ENCODE measurements at regions not wholly inside any gene's neighbourhood (a gene's known extent, or its start where the extent isn't known, plus 50 kb on each side); places are given as distances from the start of the nearest gene placed in this dataset.
"Not testable (repeated sequence)": the region's sequence is repeated elsewhere in the genome, so short reads cannot be mapped to it uniquely, and the experiment has no call there.

DNA sequence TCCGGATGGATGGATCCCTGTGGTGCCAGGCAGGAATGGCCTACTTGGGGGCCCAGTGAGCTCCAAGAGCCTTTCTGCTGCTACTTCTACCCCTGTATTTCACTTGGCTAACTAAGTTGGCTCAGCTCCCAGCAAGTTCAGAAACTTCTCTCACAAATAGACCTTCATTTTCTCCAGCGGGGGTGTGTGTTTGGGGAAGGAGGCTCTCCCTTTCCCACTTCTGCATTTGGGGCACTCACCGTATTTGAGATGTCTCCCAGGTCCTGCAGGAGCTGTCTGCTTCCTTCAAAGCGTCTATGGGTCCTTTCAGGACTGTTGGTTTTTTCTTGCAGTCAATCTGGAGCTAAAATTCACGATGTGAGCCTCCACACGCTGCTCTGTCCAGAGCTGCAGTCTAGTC is 197.7 kb downstream of the SPANXN3 start:
- WGBS, 3 donors = 57 to 63% (median 60%) methylated on average over 5 to 6 of the region's 6 CpGs
- H3K36me3 ChIP-seq (ENCODE audit: insufficient read depth in 1 of 2, low read depth in 1 of 2) = no peaks in the 10 kb centered on the region
- no peak for ATAC-seq
- no peaks in the 10 kb centered on the region for H3K4me1 ChIP-seq
- H3K4me3 ChIP-seq = no peak overlapping the region
- no peak overlapping the region for H3K27ac ChIP-seq
- DNase-seq = no peak
- H3K9me3 ChIP-seq = no peaks in the 10 kb centered on the region
- no peaks in the 10 kb centered on the region for H3K27me3 ChIP-seq (ENCODE audit: insufficient read depth in 3 of 3, low read length in 2 of 3)
- intact Hi-C loops (cut with DNase I) = no loop called here
- TF ChIP-seq, protein P1, sequence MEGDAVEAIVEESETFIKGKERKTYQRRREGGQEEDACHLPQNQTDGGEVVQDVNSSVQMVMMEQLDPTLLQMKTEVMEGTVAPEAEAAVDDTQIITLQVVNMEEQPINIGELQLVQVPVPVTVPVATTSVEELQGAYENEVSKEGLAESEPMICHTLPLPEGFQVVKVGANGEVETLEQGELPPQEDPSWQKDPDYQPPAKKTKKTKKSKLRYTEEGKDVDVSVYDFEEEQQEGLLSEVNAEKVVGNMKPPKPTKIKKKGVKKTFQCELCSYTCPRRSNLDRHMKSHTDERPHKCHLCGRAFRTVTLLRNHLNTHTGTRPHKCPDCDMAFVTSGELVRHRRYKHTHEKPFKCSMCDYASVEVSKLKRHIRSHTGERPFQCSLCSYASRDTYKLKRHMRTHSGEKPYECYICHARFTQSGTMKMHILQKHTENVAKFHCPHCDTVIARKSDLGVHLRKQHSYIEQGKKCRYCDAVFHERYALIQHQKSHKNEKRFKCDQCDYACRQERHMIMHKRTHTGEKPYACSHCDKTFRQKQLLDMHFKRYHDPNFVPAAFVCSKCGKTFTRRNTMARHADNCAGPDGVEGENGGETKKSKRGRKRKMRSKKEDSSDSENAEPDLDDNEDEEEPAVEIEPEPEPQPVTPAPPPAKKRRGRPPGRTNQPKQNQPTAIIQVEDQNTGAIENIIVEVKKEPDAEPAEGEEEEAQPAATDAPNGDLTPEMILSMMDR (IDR thresholded peaks at IDR 0.05) = no peak

DNA sequence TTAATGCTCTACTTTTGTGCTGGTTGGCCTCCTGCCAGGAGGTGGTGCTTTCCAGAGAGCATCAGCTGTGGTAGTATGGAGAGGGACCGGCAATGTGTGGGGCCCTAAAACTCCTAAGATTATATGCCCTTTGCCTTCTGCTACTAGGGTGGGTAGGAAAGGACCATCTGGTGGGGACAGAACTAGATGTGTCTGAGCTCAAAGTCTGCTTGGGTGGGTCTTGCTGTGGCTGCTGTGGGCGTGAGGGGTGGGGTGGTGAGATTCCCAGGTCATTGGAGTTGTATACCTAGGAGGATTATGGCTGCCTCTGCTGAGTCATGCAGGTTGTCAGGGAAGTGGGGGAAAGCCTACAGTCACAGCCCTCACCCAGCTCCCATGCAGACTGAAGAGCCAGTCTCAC is 198.4 kb downstream of the SPANXN3 start:
- H3K27ac ChIP-seq; intact Hi-C loops (cut with DNase I); ATAC-seq; DNase-seq; H3K4me3 ChIP-seq; H3K36me3 ChIP-seq (ENCODE audit: insufficient read depth in 1 of 2, low read depth in 1 of 2); H3K9me3 ChIP-seq; H3K4me1 ChIP-seq; H3K27me3 ChIP-seq (ENCODE audit: insufficient read depth in 3 of 3, low read length in 2 of 3): not testable (repeated sequence)
- WGBS, 3 donors = 46 to 65% (median 65%) methylated on average over 2 of the region's 2 CpGs

DNA sequence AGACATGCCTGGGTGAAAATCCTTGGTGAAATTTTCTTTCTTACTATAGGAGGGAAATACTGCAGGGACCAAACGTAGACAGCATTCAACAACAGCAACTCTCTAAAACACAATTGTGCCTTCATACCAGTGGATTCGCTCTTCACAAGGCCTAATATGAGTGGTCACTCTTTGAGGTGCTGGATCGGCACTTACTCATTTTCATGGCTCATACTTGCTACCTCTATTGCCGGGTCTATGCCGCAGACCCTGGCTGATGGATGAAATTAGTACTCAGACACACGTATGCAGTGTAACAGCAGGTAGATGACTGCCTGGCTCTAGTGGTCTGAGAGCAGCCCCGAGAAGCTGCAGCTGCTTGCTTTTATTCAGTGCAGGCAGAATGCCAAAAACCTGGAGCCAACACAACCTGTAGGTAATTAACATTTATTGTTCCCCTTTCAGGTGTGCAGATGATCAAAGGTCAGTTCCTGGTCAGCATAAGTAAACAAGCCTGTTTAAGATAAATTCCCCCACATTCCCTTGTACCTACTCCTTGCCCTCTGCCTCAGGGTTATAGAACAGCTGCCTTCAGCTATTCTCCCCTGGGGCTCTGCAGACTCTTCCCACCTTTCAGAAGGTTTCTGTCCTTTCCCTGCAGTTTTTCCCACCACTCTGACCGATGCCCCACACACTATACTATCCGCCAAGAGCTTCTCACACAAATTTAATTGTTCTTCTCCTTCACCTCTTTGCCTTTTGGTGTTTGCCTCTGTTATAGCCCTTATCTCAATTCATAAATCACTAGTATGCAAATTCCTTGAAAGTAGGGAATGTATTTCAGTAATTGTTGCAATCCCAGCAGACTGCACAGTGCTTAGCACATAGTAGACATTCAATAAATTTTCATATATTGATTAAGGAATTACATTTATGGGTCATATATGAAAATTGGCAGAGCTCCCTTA is 210.0 kb downstream of the SPANXN3 start:
- 68 to 72% (median 69%) methylated on average over 9 of the region's 9 CpGs for WGBS, 3 donors
- ATAC-seq (no peak), DNase-seq (no peak)
- Histone ChIP-seq H3K27ac (no peak overlapping the region), H3K9me3 (no peaks in the 10 kb centered on the region), H3K27me3 (ENCODE audit: insufficient read depth in 3 of 3, low read length in 2 of 3) (no peaks in the 10 kb centered on the region), H3K36me3 (ENCODE audit: insufficient read depth in 1 of 2, low read depth in 1 of 2) (no peaks in the 10 kb centered on the region), H3K4me3 (no peak overlapping the region), H3K4me1 (no peaks in the 10 kb centered on the region)
- intact Hi-C loops (cut with DNase I) = no loop called here
- TF ChIP-seq, protein P1 (IDR thresholded peaks at IDR 0.05) = no peak

DNA sequence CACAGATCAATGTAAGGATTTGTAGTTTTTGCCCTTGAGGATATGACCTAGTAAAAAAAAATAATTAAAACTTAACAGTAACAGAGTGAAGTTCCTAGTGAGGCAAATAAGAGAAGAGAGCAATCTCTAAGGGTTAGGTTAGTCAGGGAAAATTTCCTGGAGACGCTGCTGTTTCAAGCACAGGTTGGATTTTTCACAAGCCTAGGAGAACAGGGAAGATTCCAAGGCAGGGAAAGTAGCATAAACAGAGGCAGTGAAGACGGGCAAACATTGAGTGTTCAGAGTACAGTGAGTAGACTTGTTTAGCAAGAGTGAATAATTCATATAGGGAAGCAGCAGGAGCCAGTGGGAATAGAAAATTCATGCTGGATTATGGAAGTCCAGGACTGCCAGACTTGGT is 212.8 kb downstream of the SPANXN3 start:
- Histone ChIP-seq H3K9me3 (no peaks in the 10 kb centered on the region), H3K4me3 (no peak overlapping the region)
- ATAC-seq = no peak

DNA sequence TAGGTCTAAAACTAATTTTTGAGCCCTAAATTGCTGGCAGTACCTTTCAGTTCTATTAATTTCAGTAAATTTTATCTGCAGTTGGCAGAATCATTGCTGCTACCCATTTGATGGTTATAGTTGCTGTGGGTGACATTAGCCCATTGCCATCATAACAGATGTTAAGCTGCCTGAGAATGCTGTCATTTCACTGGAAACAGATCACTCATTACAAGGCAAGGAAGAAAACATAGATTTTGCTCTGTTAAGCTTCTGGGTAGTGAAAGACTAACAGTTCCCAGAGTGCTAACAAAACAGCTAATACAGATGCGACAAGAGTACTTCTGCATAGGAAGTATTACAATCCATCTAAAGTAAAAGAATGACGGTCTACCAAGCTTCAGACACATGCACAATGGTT is 213.2 kb downstream of the SPANXN3 start:
- WGBS, 3 donors = 52 to 79% (median 69%) methylated on average over 2 of the region's 2 CpGs
- Histone ChIP-seq H3K4me1 (no peaks in the 10 kb centered on the region), H3K36me3 (ENCODE audit: insufficient read depth in 1 of 2, low read depth in 1 of 2) (no peaks in the 10 kb centered on the region), H3K4me3 (no peak overlapping the region), H3K9me3 (no peaks in the 10 kb centered on the region), H3K27me3 (ENCODE audit: insufficient read depth in 3 of 3, low read length in 2 of 3) (no peaks in the 10 kb centered on the region), H3K27ac (no peak overlapping the region)
- ATAC-seq (no peak), DNase-seq (no peak)
- TF ChIP-seq, protein P1 (IDR thresholded peaks at IDR 0.05) = no peak
- intact Hi-C loops (cut with DNase I) = no loop called here

More for the DNA sequence above, 212.8 kb downstream of the SPANXN3 start:
- DNase-seq = no peak
- Histone ChIP-seq H3K27ac (no peak overlapping the region), H3K4me1 (no peaks in the 10 kb centered on the region), H3K27me3 (ENCODE audit: insufficient read depth in 3 of 3, low read length in 2 of 3) (no peaks in the 10 kb centered on the region), H3K36me3 (ENCODE audit: insufficient read depth in 1 of 2, low read depth in 1 of 2) (no peaks in the 10 kb centered on the region)
- intact Hi-C loops (cut with DNase I) = no loop called here
- TF ChIP-seq, protein P1 (IDR thresholded peaks at IDR 0.05) = no peak
- 54 to 71% (median 64%) methylated on average over 2 of the region's 2 CpGs for WGBS, 3 donors
